Liver (tissue), 3 donors: ENCODE measurements at regions not wholly inside any gene's neighbourhood (a gene's known extent, or its start where the extent isn't known, plus 50 kb on each side); places are given as distances from the start of the nearest gene placed in this dataset.

Source experiments
- ATF3 ChIP-seq: IDR thresholded peaks from 2 replicates; pipeline ENCODE4 v1.6.1; 2016; ENCODE audit warnings: antibody characterized with exemption
- CTCF ChIP-seq: fragments of 150-350 bp; IDR thresholded peaks from 2 replicates; pipeline ENCODE4 v1.5.1; 2017; ENCODE audit warnings: improper control_type of control experiment, low read depth, low read length; ENCODE audit not compliant: missing input control
- FOXA1 ChIP-seq: IDR thresholded peaks from 2 replicates; pipeline ENCODE4 v1.6.1; 2016; ENCODE audit warnings: antibody characterized with exemption
- GABPA ChIP-seq, 2 donors: IDR thresholded peaks in 1 of 2; conservative IDR thresholded peaks in 1 of 2; 2 replicates each; pipeline ENCODE4 v1.6.1; 2016; ENCODE audit warnings: antibody characterized with exemption in 2 of 2, mild to moderate bottlenecking in 1 of 2, moderate library complexity in 1 of 2
- MAX ChIP-seq: IDR thresholded peaks from 2 replicates; pipeline ENCODE4 v1.6.1; 2016; ENCODE audit warnings: antibody characterized with exemption
- RAD21 ChIP-seq, 2 donors: IDR thresholded peaks; 2 replicates each; pipeline ENCODE4 v1.6.1; 2016; ENCODE audit warnings: antibody characterized with exemption in 2 of 2, mild to moderate bottlenecking in 2 of 2
- REST ChIP-seq: IDR thresholded peaks from 2 replicates; pipeline ENCODE4 v1.6.1; 2016; ENCODE audit warnings: antibody characterized with exemption, mild to moderate bottlenecking
- RXRA ChIP-seq, 2 donors: IDR thresholded peaks; 2 replicates each; pipeline ENCODE4 v1.6.1; 2017 to 2018; ENCODE audit warnings: antibody characterized with exemption in 2 of 2, mild to moderate bottlenecking in 1 of 2
- TAF1 ChIP-seq: conservative IDR thresholded peaks from 2 replicates; pipeline ENCODE4 v1.6.1; 2016; ENCODE audit warnings: antibody characterized with exemption, mild to moderate bottlenecking
- YY1 ChIP-seq: IDR thresholded peaks from 2 replicates; pipeline ENCODE4 v1.6.1; 2016; ENCODE audit warnings: antibody characterized with exemption, mild to moderate bottlenecking
- ZBTB33 ChIP-seq: IDR thresholded peaks from 2 replicates; pipeline ENCODE4 v1.6.1; 2016; ENCODE audit warnings: antibody characterized with exemption
- donor health status: healthy.
- donor health status: healthy.

GRCh38 chr14:101355284-101355683 is 206.0 kb upstream of the DIO3 start:
- TF ChIP-seq CTCF (no peak), RAD21 (IDR thresholded peaks at IDR 0.05) (no peak), ATF3 (no peak), YY1 (no peak), GABPA (IDR thresholded peaks at IDR 0.05 in 1 of 2, conservative IDR thresholded peaks at IDR 0.05 in 1 of 2) (no peak), REST (no peak), FOXA1 (no peak), RXRA (IDR thresholded peaks at IDR 0.05) (no peak), TAF1 (no peak), ZBTB33 (no peak), MAX (no peak)
